ENCODE measurements at regions not wholly inside any gene's neighbourhood (a gene's known extent, or its start where the extent isn't known, plus 50 kb on each side); places are given as distances from the start of the nearest gene placed in this dataset.

DNA sequence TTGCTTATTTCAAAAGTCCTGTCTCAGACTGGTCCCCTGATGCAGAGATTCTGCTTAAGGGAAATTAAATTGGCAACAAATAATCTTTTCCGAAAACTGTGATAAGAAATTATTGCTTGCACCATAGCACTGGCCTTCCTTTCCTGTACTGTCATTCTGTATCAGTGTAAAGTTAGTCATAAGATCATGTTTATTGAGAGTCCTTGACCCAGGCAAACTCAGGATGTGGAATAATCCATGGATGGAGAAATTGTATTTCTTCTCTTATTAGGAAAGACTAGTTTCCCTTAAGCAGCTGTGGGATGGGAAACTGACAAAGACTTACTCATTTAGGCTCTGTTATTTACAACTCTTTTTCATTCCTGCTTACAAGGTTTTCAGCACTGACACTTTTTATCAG, 83.0 kb upstream of the RANBP6 start:
- DNase-seq = no peak
- Histone ChIP-seq H3K36me3 (no peaks in the 10 kb centered on the region), H3K9me3 (no peaks in the 10 kb centered on the region), H3K27ac (no peak overlapping the region), H3K4me1 (no peaks in the 10 kb centered on the region), H3K27me3 (no peaks in the 10 kb centered on the region), H3K4me3 (no peak overlapping the region)
- no peak for ATAC-seq
- intact Hi-C loops (cut with DNase I) = no loop called here
- TF ChIP-seq, protein P1, sequence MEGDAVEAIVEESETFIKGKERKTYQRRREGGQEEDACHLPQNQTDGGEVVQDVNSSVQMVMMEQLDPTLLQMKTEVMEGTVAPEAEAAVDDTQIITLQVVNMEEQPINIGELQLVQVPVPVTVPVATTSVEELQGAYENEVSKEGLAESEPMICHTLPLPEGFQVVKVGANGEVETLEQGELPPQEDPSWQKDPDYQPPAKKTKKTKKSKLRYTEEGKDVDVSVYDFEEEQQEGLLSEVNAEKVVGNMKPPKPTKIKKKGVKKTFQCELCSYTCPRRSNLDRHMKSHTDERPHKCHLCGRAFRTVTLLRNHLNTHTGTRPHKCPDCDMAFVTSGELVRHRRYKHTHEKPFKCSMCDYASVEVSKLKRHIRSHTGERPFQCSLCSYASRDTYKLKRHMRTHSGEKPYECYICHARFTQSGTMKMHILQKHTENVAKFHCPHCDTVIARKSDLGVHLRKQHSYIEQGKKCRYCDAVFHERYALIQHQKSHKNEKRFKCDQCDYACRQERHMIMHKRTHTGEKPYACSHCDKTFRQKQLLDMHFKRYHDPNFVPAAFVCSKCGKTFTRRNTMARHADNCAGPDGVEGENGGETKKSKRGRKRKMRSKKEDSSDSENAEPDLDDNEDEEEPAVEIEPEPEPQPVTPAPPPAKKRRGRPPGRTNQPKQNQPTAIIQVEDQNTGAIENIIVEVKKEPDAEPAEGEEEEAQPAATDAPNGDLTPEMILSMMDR (IDR thresholded peaks at IDR 0.05) = no peak

DNA sequence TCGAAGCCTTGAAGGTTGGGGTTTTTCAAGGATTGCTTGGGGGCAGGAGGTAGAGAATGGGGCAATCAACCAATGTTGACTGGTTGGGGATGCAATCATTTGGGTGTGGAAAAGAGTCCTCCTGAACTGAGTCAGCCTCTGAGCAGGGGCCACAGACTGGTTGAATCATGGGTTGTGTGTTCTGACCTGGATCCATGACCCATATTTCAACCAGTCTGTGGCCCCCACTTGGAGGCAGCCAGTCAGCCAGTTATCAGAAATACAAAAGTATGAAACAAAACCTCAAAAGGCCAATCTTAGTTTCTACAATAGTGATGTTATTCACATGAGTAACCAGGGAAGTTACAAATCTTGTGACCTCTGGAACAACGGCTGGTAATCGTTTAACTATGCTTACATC, 81.4 kb upstream of the RANBP6 start:
- no peaks in the 10 kb centered on the region for H3K9me3 ChIP-seq
- no peak for DNase-seq
- H3K27ac ChIP-seq = no peak overlapping the region
- intact Hi-C loops (cut with DNase I) = no loop called here
- H3K4me3 ChIP-seq = no peak overlapping the region
- ATAC-seq = no peak
- no peaks in the 10 kb centered on the region for H3K4me1 ChIP-seq
- H3K27me3 ChIP-seq = no peaks in the 10 kb centered on the region
- TF ChIP-seq, protein P1 (IDR thresholded peaks at IDR 0.05) = no peak
- H3K36me3 ChIP-seq = no peaks in the 10 kb centered on the region

DNA sequence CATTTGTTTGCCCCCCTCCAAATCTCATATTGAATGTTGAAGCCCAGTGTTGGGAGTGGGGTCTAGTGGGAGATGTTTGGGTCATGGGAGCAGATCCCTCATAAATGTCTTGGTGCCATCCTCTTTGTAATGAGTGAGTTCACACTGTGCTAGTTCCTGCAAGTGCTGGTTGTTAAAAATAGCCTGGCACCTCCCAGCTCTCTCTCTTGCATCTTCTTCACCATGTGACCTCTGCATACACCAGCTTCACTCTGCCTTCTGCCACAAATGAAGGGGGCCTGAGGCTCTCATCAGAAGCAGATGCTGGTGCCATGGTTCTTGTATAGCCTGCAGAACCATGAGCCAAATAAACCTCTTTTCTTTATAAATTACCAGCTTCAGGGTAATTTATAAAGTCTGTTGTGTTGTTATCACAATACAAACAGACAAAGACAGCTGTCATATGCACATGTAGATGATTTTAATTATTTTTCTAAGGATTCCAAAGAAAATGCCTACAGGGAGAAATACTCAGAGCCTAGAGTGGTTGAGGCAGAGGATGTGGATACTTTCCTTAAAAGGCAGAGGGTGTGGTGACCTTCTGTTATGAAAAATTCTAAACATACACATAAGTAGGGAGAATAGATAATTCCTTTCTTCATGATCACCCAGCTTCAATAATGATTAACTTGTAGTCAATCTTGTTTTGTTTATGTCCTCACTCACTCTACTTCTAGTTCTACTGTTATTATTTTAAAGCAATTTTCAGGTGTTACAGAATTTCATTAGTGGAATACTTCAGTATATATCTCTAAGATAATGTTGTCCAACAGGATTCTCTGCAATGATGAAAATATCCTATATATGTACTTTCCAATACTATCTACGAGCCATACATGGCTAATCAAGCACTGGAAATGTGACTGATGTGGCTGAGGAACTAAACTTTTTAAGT, 75.1 kb upstream of the RANBP6 start:
- Histone ChIP-seq H3K36me3 (no peaks in the 10 kb centered on the region), H3K4me3 (no peak overlapping the region), H3K4me1 (no peaks in the 10 kb centered on the region), H3K27ac (no peak overlapping the region), H3K9me3 (no peaks in the 10 kb centered on the region), H3K27me3 (no peaks in the 10 kb centered on the region)
- no peak for ATAC-seq
- intact Hi-C loops (cut with DNase I) = no loop called here
- TF ChIP-seq, protein P1 (IDR thresholded peaks at IDR 0.05) = no peak
- DNase-seq = no peak

DNA sequence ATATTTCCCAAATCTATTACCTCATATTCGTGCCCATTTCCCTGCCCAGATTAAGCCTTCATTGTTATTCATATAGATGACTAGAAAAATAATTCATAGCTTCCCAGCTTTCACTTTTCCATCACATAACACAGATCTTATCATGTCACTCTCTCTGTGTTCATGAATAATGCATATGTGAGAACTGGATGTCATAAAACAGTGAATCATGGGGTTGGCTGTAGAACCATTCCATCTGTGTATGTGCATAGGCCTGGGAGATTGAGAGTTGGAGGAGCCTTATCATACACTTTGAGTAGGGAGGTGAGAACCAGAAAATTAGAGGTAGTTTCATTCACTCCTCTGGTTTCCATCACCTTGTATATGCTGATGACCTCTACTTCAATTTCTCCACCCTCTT, 73.9 kb upstream of the RANBP6 start:
- TF ChIP-seq, protein P1 (IDR thresholded peaks at IDR 0.05) = no peak
- Histone ChIP-seq H3K9me3 (no peaks in the 10 kb centered on the region), H3K4me3 (no peak overlapping the region), H3K4me1 (no peaks in the 10 kb centered on the region), H3K27me3 (no peaks in the 10 kb centered on the region), H3K36me3 (no peaks in the 10 kb centered on the region), H3K27ac (no peak overlapping the region)
- ATAC-seq (no peak), DNase-seq (no peak)
- intact Hi-C loops (cut with DNase I) = no loop called here

DNA sequence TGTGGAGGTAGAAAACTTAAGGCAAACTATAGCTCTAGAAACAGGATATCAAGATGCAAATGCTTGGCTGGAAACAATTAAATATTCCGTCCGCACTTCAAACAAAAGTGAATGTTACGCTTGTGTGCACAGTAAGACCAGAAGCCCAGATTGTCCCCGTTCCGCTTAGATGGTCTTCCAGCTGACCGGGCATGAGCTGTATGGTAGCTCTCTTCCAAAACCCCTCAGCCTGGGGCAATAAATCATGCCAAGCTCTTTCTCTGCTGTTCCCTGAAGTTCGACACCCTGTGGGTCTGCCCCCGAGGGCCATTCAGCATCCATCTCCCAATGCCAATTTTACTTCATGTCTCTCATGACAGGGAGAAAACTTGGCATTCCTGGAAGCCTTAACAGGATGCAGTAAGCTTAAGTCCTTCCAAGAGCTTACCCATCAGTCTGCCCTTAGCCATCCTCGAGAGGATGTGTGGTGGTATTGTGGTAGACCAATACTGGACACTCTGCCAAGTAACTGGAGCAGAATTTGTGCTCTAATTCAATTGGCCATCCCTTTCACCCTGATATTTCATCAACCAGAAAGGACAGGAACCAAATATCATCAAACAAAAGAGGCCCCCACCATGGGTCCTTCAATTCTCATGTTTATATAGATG, 70.7 kb upstream of the RANBP6 start:
- DNase-seq = no peak
- TF ChIP-seq, protein P1 (IDR thresholded peaks at IDR 0.05) = no peak
- intact Hi-C loops (cut with DNase I) = no loop called here

More for the DNA sequence above, 70.7 kb upstream of the RANBP6 start:
- no peak for ATAC-seq
- Histone ChIP-seq H3K4me1 (no peaks in the 10 kb centered on the region), H3K9me3 (no peaks in the 10 kb centered on the region), H3K27me3 (no peaks in the 10 kb centered on the region), H3K27ac (no peak overlapping the region), H3K4me3 (no peak overlapping the region), H3K36me3 (no peaks in the 10 kb centered on the region)
